Activated CD4-positive, alpha-beta memory T cell treated with anti-CD3 and anti-CD28 coated beads, Interleukin-2, amount 10 ng/mL, durations not matched to agents 7 days and 5 days (primary cell): ENCODE measurements at regions not wholly inside any gene's neighbourhood (a gene's known extent, or its start where the extent isn't known, plus 50 kb on each side); places are given as distances from the start of the nearest gene placed in this dataset.

ENCODE experiments used
- CTCF ChIA-PET: fragments of 350-600 bp; sonication (Branson Sonifier 250); formaldehyde crosslinking; loops from one replicate; lab custom pipeline; 2021; ENCODE audit warnings: antibody characterized with exemption, inconsistent platforms; lab: Charles Lee
- POLR2A ChIA-PET: fragments of 350-600 bp; sonication (Branson Sonifier 250); formaldehyde crosslinking; loops from one replicate; lab custom pipeline; 2021; ENCODE audit warnings: antibody characterized with exemption; lab: Charles Lee
- DNase-seq: peaks from one replicate; pipeline ENCODE4 v3.0.0-alpha.2; 2020
- H3K27ac Mint-ChIP-seq: one replicate; pipeline ENCODE4 v1.8.0; 2021; ENCODE audit warnings: mild to moderate bottlenecking, mixed read lengths
- H3K27me3 Mint-ChIP-seq: one replicate; pipeline ENCODE4 v1.8.0; 2021; ENCODE audit warnings: mixed read lengths
- H3K36me3 Mint-ChIP-seq: one replicate; pipeline ENCODE4 v1.8.0; 2021; ENCODE audit warnings: low read depth, mixed read lengths
- H3K4me1 Mint-ChIP-seq: one replicate; pipeline ENCODE4 v1.8.0; 2021; ENCODE audit warnings: mixed read lengths
- H3K4me3 Mint-ChIP-seq: one replicate; pipeline ENCODE4 v1.8.0; 2021; ENCODE audit warnings: mild to moderate bottlenecking, mixed read lengths
- H3K9me3 Mint-ChIP-seq: one replicate; pipeline ENCODE4 v1.8.0; 2021; ENCODE audit warnings: mixed read lengths

- no peaks in the 10 kb centered on the region for H3K27me3 Mint-ChIP-seq
- peaks cover 12% of the 10 kb centered on the region for H3K9me3 Mint-ChIP-seq
- H3K4me3 Mint-ChIP-seq, result no peak overlapping the region
- H3K36me3 Mint-ChIP-seq, result no peaks in the 10 kb centered on the region
- no peak for DNase-seq
- H3K4me1 Mint-ChIP-seq, result no peaks in the 10 kb centered on the region
- CTCF ChIA-PET, result no interaction called here
- POLR2A ChIA-PET, result no interaction called here
- H3K27ac Mint-ChIP-seq, result no peak overlapping the region
These were observed 126.9 kb downstream of the PTPRS start for GRCh38 chr19:5213667-5214066.

GRCh38 chr19:5212101-5212500, 128.5 kb downstream of the PTPRS start:
- no peaks in the 10 kb centered on the region for H3K36me3 Mint-ChIP-seq
- no peak overlapping the region for H3K4me3 Mint-ChIP-seq
- H3K4me1 Mint-ChIP-seq, result no peaks in the 10 kb centered on the region
- H3K27ac Mint-ChIP-seq, result no peak overlapping the region
- CTCF ChIA-PET, result no interaction called here
- no peak for DNase-seq
- H3K27me3 Mint-ChIP-seq, result no peaks in the 10 kb centered on the region
- POLR2A ChIA-PET, result no interaction called here
- H3K9me3 Mint-ChIP-seq, result peaks cover 12% of the 10 kb centered on the region

GRCh38 chr19:5211217-5211822, 129.3 kb downstream of the PTPRS start:
- H3K27ac Mint-ChIP-seq, result no peak overlapping the region
- ChIA-PET POLR2A (no interaction called here), CTCF (no interaction called here)
- H3K9me3 Mint-ChIP-seq, result peaks cover 12% of the 10 kb centered on the region
- no peaks in the 10 kb centered on the region for H3K27me3 Mint-ChIP-seq
- no peaks in the 10 kb centered on the region for H3K4me1 Mint-ChIP-seq
- H3K36me3 Mint-ChIP-seq, result no peaks in the 10 kb centered on the region
- no peak for DNase-seq
- no peak overlapping the region for H3K4me3 Mint-ChIP-seq

- POLR2A ChIA-PET, result no interaction called here
- Mint-ChIP-seq H3K9me3 (peaks cover 12% of the 10 kb centered on the region), H3K36me3 (no peaks in the 10 kb centered on the region), H3K27me3 (no peaks in the 10 kb centered on the region), H3K4me3 (no peak overlapping the region), H3K27ac (no peak overlapping the region), H3K4me1 (no peaks in the 10 kb centered on the region)
- CTCF ChIA-PET, result no interaction called here
- no peak for DNase-seq
These were observed 130.1 kb downstream of the PTPRS start for GRCh38 chr19:5210556-5210955.

- Mint-ChIP-seq H3K4me3 (no peak overlapping the region), H3K9me3 (peaks cover 15% of the 10 kb centered on the region), H3K27me3 (no peaks in the 10 kb centered on the region), H3K27ac (no peak overlapping the region), H3K4me1 (no peaks in the 10 kb centered on the region), H3K36me3 (no peaks in the 10 kb centered on the region)
- ChIA-PET CTCF (no interaction called here), POLR2A (no interaction called here)
- no peak for DNase-seq
These were observed 132.8 kb downstream of the PTPRS start for GRCh38 chr19:5207806-5208205.

GRCh38 chr19:5206751-5207075, 133.9 kb downstream of the PTPRS start:
- Mint-ChIP-seq H3K27me3 (no peaks in the 10 kb centered on the region), H3K27ac (no peak overlapping the region), H3K9me3 (peaks cover 15% of the 10 kb centered on the region), H3K4me3 (no peak overlapping the region), H3K4me1 (no peaks in the 10 kb centered on the region), H3K36me3 (no peaks in the 10 kb centered on the region)
- ChIA-PET CTCF (no interaction called here), POLR2A (no interaction called here)
- DNase-seq, result no peak

GRCh38 chr19:5205937-5206750, 134.5 kb downstream of the PTPRS start:
- CTCF ChIA-PET, result no interaction called here
- H3K27ac Mint-ChIP-seq, result no peak overlapping the region

GRCh38 chr19:5205381-5205780, 135.2 kb downstream of the PTPRS start:
- H3K4me1 Mint-ChIP-seq, result no peaks in the 10 kb centered on the region
- peaks cover 14% of the 10 kb centered on the region for H3K9me3 Mint-ChIP-seq
- POLR2A ChIA-PET, result no interaction called here
- H3K27ac Mint-ChIP-seq, result no peak overlapping the region
- CTCF ChIA-PET, result no interaction called here
- H3K4me3 Mint-ChIP-seq, result no peak overlapping the region
- no peaks in the 10 kb centered on the region for H3K27me3 Mint-ChIP-seq
- no peak for DNase-seq
- no peaks in the 10 kb centered on the region for H3K36me3 Mint-ChIP-seq

More at GRCh38 chr19:5205937-5206750, 134.5 kb downstream of the PTPRS start:
- Mint-ChIP-seq H3K4me1 (no peaks in the 10 kb centered on the region), H3K27me3 (no peaks in the 10 kb centered on the region), H3K4me3 (no peak overlapping the region), H3K9me3 (peaks cover 16% of the 10 kb centered on the region), H3K36me3 (no peaks in the 10 kb centered on the region)
- no peak for DNase-seq
- POLR2A ChIA-PET, result no interaction called here

- H3K27ac Mint-ChIP-seq, result no peak overlapping the region
- no peak overlapping the region for H3K4me3 Mint-ChIP-seq
- peaks cover 14% of the 10 kb centered on the region for H3K9me3 Mint-ChIP-seq
- ChIA-PET CTCF (no interaction called here), POLR2A (no interaction called here)
- no peak for DNase-seq
- H3K27me3 Mint-ChIP-seq, result no peaks in the 10 kb centered on the region
- no peaks in the 10 kb centered on the region for H3K4me1 Mint-ChIP-seq
- H3K36me3 Mint-ChIP-seq, result no peaks in the 10 kb centered on the region
These were observed 136.4 kb downstream of the PTPRS start for GRCh38 chr19:5204212-5204611.
